Smooth muscle cell (in vitro differentiated cells): ENCODE measurements at regions not wholly inside any gene's neighbourhood (a gene's known extent, or its start where the extent isn't known, plus 50 kb on each side); places are given as distances from the start of the nearest gene placed in this dataset.

Experiments
- DNase-seq: peaks from one replicate; lab custom pipeline; 2025; ENCODE audit not compliant: unreplicated experiment; lab: John Stamatoyannopoulos, UW
- H2AFZ ChIP-seq: fragments of 200-600 bp; sonication (generic); 2 replicates; pipeline ENCODE4 v1.6.0; 2016; ENCODE audit warnings: antibody characterized with exemption, low read depth, mild to moderate bottlenecking
- H3F3A ChIP-seq: fragments of 200-600 bp; sonication (generic); 2 replicates; pipeline ENCODE4 v1.6.0; 2017; ENCODE audit warnings: antibody characterized with exemption, low read depth
- H3K27ac ChIP-seq: fragments of 200-600 bp; sonication (generic); 2 replicates; pipeline ENCODE4 v1.5.1; 2016; ENCODE audit warnings: low read depth, mild to moderate bottlenecking
- H3K27me3 ChIP-seq: fragments of 200-600 bp; sonication (generic); 2 replicates; pipeline ENCODE4 v1.6.1; 2016; ENCODE audit warnings: low read depth, mild to moderate bottlenecking
- H3K36me3 ChIP-seq: fragments of 200-600 bp; sonication (generic); 2 replicates; pipeline ENCODE4 v1.5.1; 2016; ENCODE audit warnings: low read depth
- H3K4me1 ChIP-seq: fragments of 200-600 bp; sonication (generic); 2 replicates; pipeline ENCODE4 v1.5.1; 2016; ENCODE audit warnings: low read depth
- H3K4me2 ChIP-seq: fragments of 200-600 bp; sonication (generic); 2 replicates; pipeline ENCODE4 v1.6.0; 2016; ENCODE audit warnings: mild to moderate bottlenecking
- H3K4me3 ChIP-seq: fragments of 200-600 bp; sonication (generic); 2 replicates; pipeline ENCODE4 v1.5.1; 2016; ENCODE audit warnings: mild to moderate bottlenecking
- H3K79me2 ChIP-seq: fragments of 200-600 bp; sonication (generic); 2 replicates; pipeline ENCODE4 v1.6.0; 2016; ENCODE audit warnings: low read depth, mild to moderate bottlenecking
- H3K9ac ChIP-seq: fragments of 200-600 bp; sonication (generic); 2 replicates; pipeline ENCODE4 v1.6.0; 2016; ENCODE audit warnings: low read depth
- H3K9me3 ChIP-seq: fragments of 200-600 bp; sonication (generic); replicated peaks from 2 replicates; pipeline ENCODE4 v1.5.1; 2016; ENCODE audit warnings: low read depth
- H4K20me1 ChIP-seq: fragments of 200-600 bp; sonication (generic); 2 replicates; pipeline ENCODE4 v1.6.0; 2016; ENCODE audit warnings: low read depth
- CTCF ChIP-seq: fragments of 200-600 bp; sonication (generic); IDR thresholded peaks from 2 replicates; pipeline ENCODE4 v1.5.1; 2017; ENCODE audit warnings: borderline replicate concordance, mild to moderate bottlenecking, antibody characterized with exemption; ENCODE audit not compliant: insufficient read depth, poor library complexity, severe bottlenecking
- WGBS: methylation state at CpG from one replicate; pipeline ENCODE4 v1.1.7; 2016; ENCODE audit warnings: low lambda C conversion rate; 5-methylcytosine and 5-hydroxymethylcytosine counted together

GRCh38 chr9:90507621-90508020 lies 135.0 kb downstream of the DIRAS2 start:
- no peak overlapping the region for H2AFZ ChIP-seq
- H3F3A ChIP-seq: no peaks in the 10 kb centered on the region
- TF ChIP-seq CTCF: no peak
- no peaks in the 10 kb centered on the region for H3K9me3 ChIP-seq
- H3K4me1 ChIP-seq: no peaks in the 10 kb centered on the region
- no peak overlapping the region for H3K27ac ChIP-seq
- H3K27me3 ChIP-seq: no peaks in the 10 kb centered on the region
- H4K20me1 ChIP-seq: no peaks in the 10 kb centered on the region
- no peaks in the 10 kb centered on the region for H3K36me3 ChIP-seq
- H3K79me2 ChIP-seq: no peaks in the 10 kb centered on the region
- no peak for DNase-seq
- no peak overlapping the region for H3K9ac ChIP-seq
- H3K4me3 ChIP-seq: no peak overlapping the region
- WGBS: 84% methylated on average over 2 of the region's 2 CpGs
- H3K4me2 ChIP-seq: no peak overlapping the region

GRCh38 chr9:90508940-90509339 lies 133.7 kb downstream of the DIRAS2 start:
- Histone ChIP-seq H3K9ac (no peak overlapping the region), H2AFZ (no peak overlapping the region), H3K36me3 (no peaks in the 10 kb centered on the region), H3K4me1 (no peaks in the 10 kb centered on the region), H3F3A (no peaks in the 10 kb centered on the region), H3K4me3 (no peak overlapping the region), H3K4me2 (no peak overlapping the region), H4K20me1 (no peaks in the 10 kb centered on the region), H3K79me2 (no peaks in the 10 kb centered on the region), H3K9me3 (no peaks in the 10 kb centered on the region), H3K27me3 (no peaks in the 10 kb centered on the region), H3K27ac (no peak overlapping the region)
- DNase-seq: no peak
- TF ChIP-seq CTCF: no peak
- WGBS: 55% methylated on average over 2 of the region's 2 CpGs

GRCh38 chr9:90511711-90512110 lies 130.9 kb downstream of the DIRAS2 start:
- Histone ChIP-seq H3K4me2 (no peak overlapping the region), H3K27me3 (no peaks in the 10 kb centered on the region), H3K9ac (no peak overlapping the region), H3K4me3 (no peak overlapping the region), H3K9me3 (no peaks in the 10 kb centered on the region), H3K36me3 (no peaks in the 10 kb centered on the region), H3F3A (no peaks in the 10 kb centered on the region), H2AFZ (no peak overlapping the region), H4K20me1 (no peaks in the 10 kb centered on the region), H3K4me1 (no peaks in the 10 kb centered on the region), H3K79me2 (no peaks in the 10 kb centered on the region), H3K27ac (no peak overlapping the region)
- DNase-seq: no peak
- 84% methylated on average over 6 of the region's 6 CpGs for WGBS
- TF ChIP-seq CTCF: no peak

- WGBS: 89% methylated on average over 3 of the region's 3 CpGs
- no peaks in the 10 kb centered on the region for H3K9me3 ChIP-seq
- H3F3A ChIP-seq: no peaks in the 10 kb centered on the region
- H3K4me1 ChIP-seq: no peaks in the 10 kb centered on the region
- H3K4me3 ChIP-seq: no peak overlapping the region
- no peak overlapping the region for H3K9ac ChIP-seq
- H3K4me2 ChIP-seq: no peak overlapping the region
- no peak overlapping the region for H2AFZ ChIP-seq
- H3K27me3 ChIP-seq: no peaks in the 10 kb centered on the region
- H3K36me3 ChIP-seq: no peaks in the 10 kb centered on the region
- DNase-seq: no peak
- H4K20me1 ChIP-seq: no peaks in the 10 kb centered on the region
- H3K27ac ChIP-seq: no peak overlapping the region
- TF ChIP-seq CTCF: no peak
- H3K79me2 ChIP-seq: no peaks in the 10 kb centered on the region
Observed at GRCh38 chr9:90514877-90515276, 127.7 kb downstream of the DIRAS2 start.
